DLD1 (cell line): ENCODE measurements at regions not wholly inside any gene's neighbourhood (a gene's known extent, or its start where the extent isn't known, plus 50 kb on each side); places are given as distances from the start of the nearest gene placed in this dataset.

Source experiments
- in situ Hi-C: cut with HindIII; loops from 2 replicates; pipeline ENCODE4 v1.10.0; 2017; ENCODE audit warnings: low sequenced_read_pairs

GRCh38 chrX:110408949-110409588, 50.4 kb downstream of the RTL9 start:
- in situ Hi-C loops, result loop anchor here (10.0 kb wide), 1 partner anchor 234 kb away; no protein-coding TSS in a partner anchor

DNA sequence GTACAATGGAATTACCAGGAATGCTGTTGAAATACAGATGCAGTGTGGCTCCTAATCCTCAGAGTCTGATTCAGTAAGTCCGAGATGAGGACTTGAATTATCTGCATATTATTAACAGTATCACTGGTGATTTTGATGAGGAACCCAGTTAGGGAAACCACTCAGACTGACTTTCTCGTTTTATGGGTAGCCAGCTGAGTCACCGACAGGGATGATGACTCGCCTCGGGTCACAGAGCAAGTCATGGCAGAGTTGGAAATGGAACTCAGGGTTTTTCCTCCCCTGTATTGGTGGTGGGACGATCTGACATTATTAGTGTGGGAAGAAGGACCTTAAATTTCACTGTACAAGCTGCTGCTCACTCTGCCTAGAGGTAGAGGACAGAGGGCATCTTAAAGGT, 51.3 kb downstream of the RTL9 start:
- in situ Hi-C loops, result loop anchor here (10.0 kb wide), 1 partner anchor 235 kb away; no protein-coding TSS in a partner anchor

DNA sequence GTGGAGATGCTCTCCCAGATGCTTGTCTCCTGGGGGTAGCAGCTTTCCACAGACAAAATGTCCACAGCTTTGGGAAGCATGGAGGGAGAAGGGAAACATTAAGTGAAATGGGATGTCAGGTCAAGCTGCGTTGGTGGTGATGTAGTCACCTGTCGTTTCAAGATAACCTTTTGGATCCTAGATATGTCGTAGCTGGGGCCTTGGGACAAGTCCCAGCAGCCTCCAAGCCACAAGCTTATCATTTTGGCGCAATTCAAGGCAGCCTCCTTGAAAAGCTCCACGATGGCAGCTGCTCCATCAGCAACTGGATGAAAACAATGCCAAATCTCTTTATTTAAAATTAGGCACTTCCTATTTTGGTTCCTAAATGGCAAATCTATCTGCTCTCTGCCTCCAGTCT, 52.0 kb downstream of the RTL9 start:
- in situ Hi-C loops, result no loop called here

DNA sequence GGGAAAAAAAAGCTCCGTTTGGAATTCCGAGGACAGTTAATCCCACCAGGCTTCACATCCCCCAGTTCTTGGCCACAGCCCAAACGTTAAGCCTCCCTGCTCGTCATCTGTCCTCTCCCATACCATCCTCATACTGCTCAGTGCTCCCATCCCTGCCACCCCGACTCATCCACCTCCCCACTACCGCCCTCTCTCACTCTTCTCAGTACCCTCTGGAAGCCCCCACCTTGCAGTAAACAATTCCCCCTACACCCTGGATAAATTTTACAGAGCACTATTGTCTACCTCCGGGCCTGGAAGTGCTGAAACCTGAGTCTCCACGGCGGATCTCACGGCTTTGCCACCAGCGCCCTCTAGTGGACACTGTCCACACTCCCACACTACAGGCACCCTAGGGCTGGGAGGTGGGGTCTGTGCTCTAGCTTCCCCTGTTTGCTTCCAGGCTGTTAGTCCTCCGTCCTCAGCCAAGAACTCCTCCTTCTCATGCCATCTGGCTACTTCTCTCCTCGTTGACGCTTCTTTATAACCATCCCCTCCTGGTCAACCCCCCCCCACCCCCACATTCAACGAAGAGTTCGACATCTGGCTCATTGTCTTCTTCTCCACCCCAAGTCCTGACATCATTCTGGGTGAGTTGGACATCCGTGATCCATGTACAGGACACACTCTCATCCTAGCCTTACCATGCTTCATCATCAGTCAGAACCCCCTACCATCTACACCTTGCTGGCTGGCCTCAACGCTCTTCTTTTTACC, 54.5 kb downstream of the RTL9 start:
- in situ Hi-C loops, result no loop called here

DNA sequence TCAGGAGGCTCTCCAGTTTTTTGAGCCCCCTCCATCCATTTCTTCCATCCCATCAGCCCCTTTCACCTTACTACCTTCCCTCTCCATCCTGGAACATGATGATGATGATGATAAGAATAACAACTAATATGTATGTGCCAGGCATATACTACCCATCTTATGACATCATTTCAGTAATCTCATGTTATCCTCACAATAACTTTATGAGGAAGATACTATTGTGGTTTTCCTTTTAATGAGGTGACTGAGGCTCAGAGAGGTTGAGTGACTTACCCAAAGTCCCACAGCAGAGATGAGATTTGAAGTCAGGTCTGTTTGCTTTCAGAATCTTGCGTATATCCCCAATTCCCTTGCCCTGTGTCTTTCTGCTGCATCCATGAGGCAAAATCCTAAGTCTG, 55.1 kb downstream of the RTL9 start:
- in situ Hi-C loops, result no loop called here

GRCh38 chrX:110414273-110414672, 55.6 kb downstream of the RTL9 start:
- in situ Hi-C loops, result no loop called here

DNA sequence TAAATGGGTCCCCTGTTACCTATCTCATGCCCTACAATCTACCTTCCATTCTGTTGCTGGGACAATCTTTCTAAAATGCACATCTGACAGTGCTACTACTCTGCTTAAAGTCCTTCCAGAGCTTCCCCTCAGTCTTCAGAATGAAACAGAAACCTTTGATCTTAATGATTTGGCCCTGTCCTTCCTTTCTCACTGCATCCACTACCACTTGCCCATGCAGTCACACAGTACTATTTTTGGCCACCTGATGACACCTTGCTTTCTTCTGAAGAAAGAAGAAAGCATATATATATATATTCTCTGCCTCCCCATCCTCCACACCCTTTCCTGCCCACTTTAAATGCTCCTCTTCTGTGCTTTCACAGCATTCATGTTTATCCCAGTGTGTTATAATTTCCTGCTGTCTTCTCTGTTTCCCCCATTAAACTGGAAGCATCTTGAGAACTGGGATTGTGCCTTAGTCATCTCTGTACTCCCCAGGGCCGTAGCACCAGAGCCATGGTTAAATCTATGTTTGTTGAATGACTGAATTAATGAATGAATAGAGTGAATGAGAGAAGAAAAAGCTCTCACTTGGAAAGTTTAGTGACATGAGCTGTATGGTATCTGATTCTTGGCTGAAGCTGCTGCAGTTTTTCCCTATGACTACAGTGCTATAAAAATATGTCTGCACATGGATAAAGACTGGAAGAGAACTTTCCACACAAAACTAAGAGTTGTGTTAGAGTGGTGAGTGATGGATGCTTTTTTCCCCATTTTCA, 56.2 kb downstream of the RTL9 start:
- in situ Hi-C loops, result no loop called here

DNA sequence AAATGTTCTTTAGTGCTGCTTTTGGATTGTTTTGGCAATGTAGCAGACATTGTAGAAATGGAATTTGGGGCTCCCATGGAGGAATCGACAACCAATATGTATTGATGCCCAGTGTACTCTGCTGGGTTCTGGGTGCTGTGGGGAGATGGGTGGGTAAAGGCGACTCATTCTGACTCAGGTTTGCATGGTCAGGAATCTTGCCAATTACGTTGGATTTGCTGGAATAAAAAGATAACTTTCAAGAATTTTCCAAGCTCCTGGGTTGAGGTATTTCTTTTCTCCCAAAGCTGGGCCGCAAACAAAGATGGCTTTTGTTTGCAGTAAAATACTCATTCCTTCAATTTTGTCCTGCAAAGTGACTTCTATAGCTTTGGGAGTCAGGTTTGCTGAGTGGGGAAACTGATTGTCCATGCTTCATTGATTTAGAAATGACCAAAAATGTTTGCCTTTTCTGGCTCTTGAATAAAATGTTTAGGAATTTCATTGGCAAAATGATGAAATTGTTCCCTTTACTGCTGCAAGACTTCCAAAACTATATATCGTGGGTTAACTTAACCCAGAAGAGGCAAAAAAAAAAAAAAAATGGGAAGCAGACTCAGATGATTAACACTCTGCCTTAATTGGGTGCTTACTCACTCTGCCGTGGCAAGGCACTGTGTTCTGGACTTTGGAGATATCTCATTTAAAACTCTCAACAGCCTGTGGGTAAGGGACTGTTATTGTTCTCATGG, 57.0 kb downstream of the RTL9 start:
- in situ Hi-C loops, result no loop called here

GRCh38 chrX:110417128-110417527, 58.5 kb downstream of the RTL9 start:
- in situ Hi-C loops, result no loop called here

- in situ Hi-C loops, result no loop called here
These were observed 59.9 kb downstream of the RTL9 start for GRCh38 chrX:110418316-110419235.

- in situ Hi-C loops, result no loop called here
These were observed 60.9 kb downstream of the RTL9 start for GRCh38 chrX:110419512-110419911.

DNA sequence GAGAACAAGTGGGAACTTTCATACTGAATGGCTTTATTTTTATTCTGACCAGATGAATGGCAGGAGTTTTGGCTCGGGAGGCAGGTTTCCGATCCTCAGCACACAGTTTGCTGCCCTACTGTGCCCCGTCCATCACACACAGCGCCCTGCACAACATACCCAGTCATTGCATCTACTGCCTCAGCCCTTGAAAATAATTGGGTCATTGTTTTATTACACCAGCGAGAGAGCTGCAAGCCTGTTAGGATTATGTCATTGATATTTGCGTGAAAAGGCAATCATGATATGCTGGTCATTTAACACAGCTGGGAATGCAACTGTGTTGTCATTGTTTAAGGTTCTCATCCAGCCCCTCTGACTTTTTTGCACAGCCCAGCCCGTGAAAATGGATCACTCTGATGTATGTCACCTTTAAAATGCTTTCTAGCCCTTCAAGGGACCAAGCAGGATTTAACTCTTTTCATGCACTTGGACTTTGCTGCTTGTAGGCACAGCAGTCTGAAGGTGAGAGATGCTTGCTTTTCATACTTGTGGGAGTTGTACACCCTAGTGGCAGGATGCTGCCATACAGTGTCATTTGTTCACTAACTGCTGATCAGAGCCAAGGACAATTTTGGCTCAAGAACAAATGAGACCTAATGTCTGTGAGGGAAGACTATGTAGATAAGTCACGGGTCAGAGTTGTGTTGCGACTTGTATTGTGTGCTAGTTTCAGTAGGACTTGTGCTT, 62.3 kb downstream of the RTL9 start:
- in situ Hi-C loops, result no loop called here

GRCh38 chrX:110421500-110422455, 63.1 kb downstream of the RTL9 start:
- in situ Hi-C loops, result no loop called here

DNA sequence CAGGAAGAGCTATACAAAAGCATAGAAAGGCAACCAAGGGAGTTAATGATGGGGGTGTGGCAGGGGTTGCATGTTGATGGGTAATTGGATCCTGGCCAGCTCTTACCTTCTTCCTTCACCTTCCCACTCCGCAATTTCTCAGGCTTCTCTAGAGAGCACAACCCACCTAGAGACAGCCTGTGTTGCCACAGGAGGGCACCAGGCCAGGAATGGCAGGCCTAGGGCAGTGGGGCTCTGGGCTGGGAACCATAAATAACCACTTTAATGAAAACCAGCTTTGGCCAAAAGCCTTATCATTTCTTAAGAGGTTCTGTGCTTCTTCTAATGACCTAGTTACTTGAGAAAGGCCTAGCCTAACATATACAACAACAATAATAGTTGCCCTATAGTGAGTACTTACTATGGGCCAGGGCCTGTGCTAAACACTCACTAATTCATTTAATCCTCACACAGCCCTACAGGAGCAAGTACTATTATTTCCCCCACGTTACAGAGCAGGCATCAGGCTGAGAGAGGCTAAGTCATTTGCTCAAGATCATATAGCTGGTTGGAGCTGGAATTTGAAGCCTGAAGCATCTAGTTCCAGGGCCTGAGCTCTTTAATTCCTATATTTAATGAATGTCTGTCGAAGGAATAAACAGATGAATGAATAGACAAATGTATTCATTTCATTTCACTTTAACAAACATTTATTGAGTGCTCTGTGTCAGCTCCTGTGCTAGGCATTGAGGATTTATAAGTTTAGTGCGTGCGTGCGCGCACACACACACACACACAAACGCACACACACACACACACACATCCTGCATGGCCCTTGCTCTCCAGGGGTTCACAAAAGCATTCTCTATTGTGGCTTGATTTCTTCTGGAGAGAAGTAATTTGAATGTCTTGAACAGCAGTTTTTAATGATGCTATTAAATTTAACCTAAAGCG, 66.8 kb downstream of the RTL9 start:
- in situ Hi-C loops, result no loop called here

GRCh38 chrX:110426155-110426504, 67.5 kb downstream of the RTL9 start:
- in situ Hi-C loops, result no loop called here

DNA sequence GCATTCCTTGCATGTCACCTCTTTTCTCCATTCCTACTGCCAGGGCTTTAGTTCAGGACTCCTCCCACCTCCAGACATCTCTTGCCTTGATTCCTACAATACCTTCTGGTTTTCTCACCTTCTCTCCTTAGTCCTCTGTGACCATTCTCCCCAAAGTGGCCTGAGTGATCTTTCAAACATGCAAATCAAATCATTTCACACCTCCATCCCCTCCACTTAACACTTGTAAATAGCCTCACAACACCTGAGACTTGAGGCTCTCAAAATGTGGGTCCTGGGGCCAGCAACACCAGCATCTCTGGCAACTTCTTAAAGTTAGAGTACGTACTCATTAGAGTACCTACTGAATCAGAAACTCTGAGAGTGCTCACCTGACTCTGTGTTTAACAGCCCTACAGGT, 68.4 kb downstream of the RTL9 start:
- in situ Hi-C loops, result no loop called here

GRCh38 chrX:110428144-110428543, 69.5 kb downstream of the RTL9 start:
- in situ Hi-C loops, result no loop called here
